Hypothalamus (tissue), 51 donors: ENCODE measurements at regions not wholly inside any gene's neighbourhood (a gene's known extent, or its start where the extent isn't known, plus 50 kb on each side); places are given as distances from the start of the nearest gene placed in this dataset.
A peak's percentile ranks its signal among the peaks of the same experiment; 100 is the strongest.
"Not testable (repeated sequence)": the region's sequence is repeated elsewhere in the genome, so short reads cannot be mapped to it uniquely, and the experiment has no call there.

Source experiments
- DNase-seq, 51 donors: peaks; one replicate each; lab custom pipeline; 2025; lab: John Stamatoyannopoulos, UW

DNA sequence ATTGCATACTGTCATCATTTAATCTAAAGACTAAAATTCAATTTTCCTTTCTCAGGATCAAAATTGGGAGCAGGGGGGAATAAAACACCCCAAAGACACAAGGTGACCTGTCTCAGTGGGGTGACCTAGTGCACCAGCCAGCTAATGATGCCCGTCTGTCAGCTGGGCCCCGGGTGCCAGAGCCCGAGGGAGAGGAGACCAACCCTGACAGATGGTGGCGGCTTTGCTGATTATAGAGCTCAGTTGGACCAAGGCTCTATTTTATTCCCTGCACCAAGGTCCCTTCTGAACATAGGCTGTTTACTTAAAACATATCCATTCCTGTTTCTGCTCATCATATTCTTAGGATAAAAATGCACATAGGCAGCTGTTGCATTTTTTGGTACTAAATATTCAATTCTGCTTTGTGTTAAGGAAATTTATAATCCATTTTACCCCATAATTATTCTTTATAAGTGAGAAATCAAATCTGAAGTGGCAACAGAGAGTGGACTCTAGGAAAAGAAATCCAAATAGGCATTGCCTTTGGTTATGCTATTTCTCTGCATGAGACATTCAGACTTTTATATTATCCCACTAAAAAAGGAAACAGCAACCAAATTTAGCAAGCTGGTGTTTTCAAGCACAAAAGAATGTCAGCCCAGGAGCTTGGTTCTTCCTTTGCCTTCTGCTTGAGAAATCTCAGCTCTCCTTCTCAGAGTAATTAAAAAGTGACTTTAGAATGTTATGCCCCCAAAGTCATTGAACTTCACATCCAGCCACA is 96.8 kb upstream of the IFNG-AS1 start:
- no peak for DNase-seq

GRCh38 chr12:67893022-67893580 is 96.1 kb upstream of the IFNG-AS1 start:
- DNase-seq = no peak

DNA sequence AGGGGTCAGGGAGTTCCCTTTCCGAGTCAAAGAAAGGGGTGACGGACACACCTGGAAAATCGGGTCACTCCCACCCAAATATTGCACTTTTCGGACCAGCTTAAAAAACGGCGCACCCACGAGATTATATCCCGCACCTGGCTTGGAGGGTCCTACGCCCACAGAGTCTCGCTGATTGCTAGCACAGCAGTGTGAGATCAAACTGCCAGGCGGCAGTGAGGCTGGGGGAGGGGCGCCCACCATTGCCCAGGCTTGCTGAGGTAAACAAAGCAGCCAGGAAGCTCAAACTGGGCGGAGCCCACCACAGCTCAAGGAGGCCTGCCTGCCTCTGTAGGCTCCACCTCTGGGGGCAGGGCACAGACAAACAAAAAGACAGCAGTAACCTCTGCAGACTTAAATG is 88.8 kb upstream of the IFNG-AS1 start:
- not testable (repeated sequence) for DNase-seq

GRCh38 chr12:67909091-67909531 is 80.1 kb upstream of the IFNG-AS1 start:
- no peak for DNase-seq

- DNase-seq = no peak
Observed at GRCh38 chr12:67909681-67910080, 79.6 kb upstream of the IFNG-AS1 start.

DNA sequence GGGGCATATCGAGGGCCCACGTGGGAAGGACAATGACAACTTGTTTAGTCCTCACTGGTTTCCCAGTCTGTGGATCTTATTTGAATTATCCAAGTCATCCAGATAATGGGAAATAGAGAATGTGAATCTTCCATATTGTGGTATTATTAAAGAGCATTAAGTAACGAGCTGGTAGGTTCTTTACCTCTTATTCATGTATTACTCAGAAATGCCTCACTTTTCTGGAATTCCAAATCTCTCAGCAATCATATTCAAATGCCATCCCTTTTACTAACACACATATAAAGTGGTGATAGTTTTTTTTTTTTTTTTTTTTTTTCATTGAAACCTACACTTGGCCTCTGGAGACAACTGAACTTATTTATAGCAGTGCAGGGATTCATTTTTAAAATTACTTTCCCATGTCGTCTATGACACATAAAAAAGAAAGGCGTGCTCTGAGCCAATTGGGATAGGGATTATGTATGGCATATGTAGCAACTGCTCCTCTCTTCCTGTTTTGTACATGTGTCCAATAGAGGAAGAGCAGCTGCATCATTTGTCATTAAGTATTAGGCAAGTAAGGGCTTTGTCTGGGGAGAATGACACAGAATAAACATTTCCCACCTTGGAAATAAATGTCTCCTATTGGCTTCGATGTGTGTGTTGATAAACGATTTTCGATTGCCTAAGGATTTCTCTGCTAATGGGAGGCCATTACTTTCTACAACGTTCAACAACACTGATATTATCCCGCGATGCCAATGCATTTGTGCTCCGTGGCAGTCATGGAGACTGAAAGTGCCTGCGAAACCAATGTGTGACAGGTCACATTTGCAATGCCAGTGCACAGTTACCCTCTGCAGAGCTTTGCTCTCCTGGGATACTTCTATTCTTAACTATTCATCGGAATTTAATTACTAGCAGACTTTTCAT is 78.6 kb upstream of the IFNG-AS1 start:
- DNase-seq = peak in 1 of 51 donors; percentile 1

GRCh38 chr12:67911275-67911600 is 78.0 kb upstream of the IFNG-AS1 start:
- peak in 7 of 51 donors; percentile 1 to 4 (median 2) for DNase-seq

- DNase-seq = no peak
Observed at GRCh38 chr12:67911789-67912188, 77.5 kb upstream of the IFNG-AS1 start.

- DNase-seq = no peak
Observed at GRCh38 chr12:67915335-67915851, 73.9 kb upstream of the IFNG-AS1 start.

DNA sequence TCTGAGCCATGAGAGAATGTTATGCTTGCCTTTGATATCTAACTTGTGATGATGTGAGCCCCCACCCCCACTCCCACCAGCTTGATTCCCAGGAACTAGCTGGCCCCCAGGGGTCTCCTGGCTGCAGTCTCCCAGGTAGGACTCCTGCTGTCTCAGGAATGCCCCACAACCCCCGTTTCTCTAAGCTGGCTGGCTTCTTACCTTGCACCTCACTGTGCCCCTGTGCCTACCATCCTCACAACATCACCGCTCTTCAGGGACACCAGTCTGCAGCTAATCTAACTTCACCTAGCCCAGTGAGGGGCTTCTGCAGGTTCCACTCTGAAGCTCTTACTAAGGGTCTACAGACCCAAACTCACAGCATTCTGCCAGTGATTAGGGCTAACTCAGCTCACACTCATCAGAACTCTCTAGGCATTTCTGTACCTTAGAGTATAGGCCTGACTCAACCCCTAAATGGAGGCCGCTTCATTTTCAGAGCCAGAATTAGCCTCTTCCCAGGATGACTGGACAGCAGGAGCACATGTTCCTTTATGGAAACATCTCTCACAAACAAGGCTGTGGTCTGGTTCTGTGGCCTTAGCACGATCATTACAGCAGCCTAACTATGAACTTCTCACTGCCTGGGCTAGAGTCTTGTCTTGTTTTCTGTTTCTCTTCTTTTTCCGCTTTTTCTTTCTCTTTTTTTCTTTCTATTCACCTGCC is 72.8 kb upstream of the IFNG-AS1 start:
- no peak for DNase-seq

- DNase-seq = no peak
Observed at GRCh38 chr12:67917811-67918210, 71.4 kb upstream of the IFNG-AS1 start.

DNA sequence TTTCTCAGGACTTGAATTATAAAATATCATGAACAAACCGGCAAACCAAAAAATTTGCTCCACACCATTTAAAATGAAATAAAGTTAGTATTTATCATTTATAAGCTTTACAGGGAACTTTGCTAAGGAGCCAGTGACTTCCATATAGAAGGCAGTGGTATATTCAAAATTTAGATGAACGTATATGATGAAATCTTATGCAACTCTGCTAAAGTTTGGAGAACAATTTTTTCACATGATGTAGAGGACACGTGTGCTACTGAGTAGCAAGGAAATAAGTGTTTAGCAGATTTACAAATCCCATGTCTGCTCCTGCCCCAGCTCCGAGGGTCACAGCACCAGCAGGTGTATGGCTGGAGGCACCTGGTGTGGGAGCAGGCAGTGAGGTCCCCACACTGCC is 70.8 kb upstream of the IFNG-AS1 start:
- DNase-seq = no peak

DNA sequence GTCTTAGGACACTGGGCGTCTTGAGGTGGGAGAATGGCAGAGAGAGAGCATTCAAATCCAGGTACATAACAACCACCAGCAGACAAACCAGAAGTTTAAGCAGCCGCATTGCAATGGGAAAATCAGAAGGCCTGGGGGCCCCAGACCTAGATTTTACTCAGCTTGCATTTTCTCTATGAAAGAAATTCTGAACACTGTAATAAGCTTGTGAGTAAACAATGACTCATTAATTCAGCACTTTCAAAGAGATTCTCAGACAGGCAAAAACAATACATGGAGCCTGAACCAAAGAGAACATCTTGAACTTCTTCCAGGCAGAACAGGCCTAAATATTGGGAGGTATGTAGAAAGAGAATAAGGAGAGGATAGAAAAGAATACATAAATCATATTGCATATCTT is 69.8 kb upstream of the IFNG-AS1 start:
- no peak for DNase-seq

DNA sequence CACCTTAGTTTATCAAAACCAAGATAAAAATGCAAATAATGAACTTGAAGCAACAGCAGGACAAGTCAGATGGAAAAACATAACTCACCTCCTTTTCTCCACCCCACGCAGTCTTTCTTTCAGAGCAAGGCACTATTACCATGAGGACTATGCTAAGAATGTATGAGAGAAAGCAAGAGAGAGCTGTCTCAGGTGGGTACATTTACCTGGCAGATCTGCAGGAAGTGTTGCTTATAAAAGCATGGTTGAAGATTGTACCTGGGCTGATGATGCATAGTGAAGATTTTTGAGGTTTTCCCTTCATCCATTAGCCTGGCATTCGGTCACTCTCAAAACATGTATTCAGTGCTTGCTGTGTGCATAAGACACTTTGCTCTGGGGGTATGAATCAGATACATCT is 68.8 kb upstream of the IFNG-AS1 start:
- DNase-seq = no peak

DNA sequence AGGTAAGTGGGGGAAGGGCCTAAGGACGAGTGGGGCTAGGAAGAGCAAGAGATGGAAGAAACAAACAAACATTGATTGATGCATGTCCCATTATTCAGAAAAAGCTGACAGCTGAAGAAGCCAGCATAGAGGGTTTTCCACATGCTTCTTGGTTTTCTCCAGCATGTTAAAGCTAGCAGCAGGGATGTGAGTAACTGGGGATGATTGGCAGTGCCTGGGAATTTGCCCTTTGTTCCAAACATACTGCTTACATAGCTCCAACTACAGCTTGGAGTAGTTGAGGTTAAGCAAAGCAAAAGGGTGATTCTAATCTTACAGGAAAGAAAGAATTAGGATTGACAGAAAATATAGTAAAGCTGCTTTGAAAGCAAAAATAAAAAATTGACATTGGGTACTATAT is 68.0 kb upstream of the IFNG-AS1 start:
- no peak for DNase-seq

GRCh38 chr12:67922245-67922644 is 67.0 kb upstream of the IFNG-AS1 start:
- DNase-seq = no peak

DNA sequence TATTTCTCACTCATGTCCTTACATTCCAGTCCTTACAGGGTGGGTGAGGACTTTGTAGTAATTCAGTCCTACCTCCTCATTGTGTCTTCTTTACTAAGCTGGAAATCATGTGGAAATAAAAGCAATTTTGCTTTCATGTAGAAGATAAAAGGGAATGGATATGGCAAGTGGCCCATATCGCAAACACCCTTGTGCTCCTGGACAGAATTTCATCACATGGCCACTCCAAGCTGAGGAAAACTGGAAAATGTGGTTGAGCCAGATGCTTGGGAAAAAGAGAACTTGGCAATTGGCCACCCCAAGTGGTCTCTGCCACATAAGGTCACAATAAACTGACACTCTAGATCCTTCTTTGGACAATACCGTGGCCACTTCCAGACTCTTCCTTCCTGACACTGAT is 64.2 kb upstream of the IFNG-AS1 start:
- no peak for DNase-seq

DNA sequence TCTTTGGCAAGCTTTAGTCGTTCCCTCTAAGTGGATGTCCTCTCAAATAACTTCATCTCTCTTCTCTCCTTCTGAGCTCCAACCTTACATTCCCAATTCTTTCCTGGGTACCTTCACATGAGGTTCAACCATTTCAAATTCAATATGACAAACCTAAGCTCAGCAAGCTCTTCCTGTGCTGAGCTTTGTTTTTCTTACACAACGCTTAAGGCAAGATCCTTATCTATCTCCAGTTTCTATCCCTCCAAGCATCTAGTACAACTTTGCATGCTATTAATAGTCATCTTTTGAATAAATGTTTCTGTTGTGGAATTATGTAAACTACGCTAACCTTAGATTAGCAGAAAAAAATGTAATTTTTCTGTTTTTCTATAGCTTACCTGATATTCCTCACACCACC is 63.7 kb upstream of the IFNG-AS1 start:
- DNase-seq = no peak

DNA sequence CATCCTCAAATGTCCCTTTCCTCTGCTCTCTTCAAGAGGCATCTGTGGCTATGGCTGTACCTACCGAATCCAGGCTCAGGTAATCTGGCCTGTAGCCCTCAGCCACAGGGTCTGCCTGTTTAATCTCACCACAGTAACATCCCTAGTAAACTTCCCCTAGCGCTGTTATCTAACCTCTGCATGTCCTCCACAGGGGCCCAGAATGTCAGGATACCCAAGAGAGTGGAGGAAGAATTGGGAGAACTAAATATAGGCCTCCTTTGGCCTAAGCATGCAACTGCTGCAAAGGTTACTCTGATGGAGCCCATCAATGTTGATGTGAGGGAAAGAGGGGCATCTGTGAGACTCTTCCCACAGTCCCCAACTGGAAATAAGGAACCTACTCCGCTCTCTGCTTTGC is 63.2 kb upstream of the IFNG-AS1 start:
- DNase-seq = no peak

- no peak for DNase-seq
Observed at GRCh38 chr12:67927324-67927723, 61.9 kb upstream of the IFNG-AS1 start.

GRCh38 chr12:67927815-67928214 is 61.4 kb upstream of the IFNG-AS1 start:
- DNase-seq = no peak
